Fibroblast of lung (primary cell): ENCODE measurements at regions not wholly inside any gene's neighbourhood (a gene's known extent, or its start where the extent isn't known, plus 50 kb on each side); places are given as distances from the start of the nearest gene placed in this dataset.
A peak's percentile ranks its signal among the peaks of the same experiment; 100 is the strongest.
"Not testable (repeated sequence)": the region's sequence is repeated elsewhere in the genome, so short reads cannot be mapped to it uniquely, and the experiment has no call there.

Source experiments
- DNase-seq, 2 donors: peaks; one replicate each; pipeline versions ENCODE4 v3.0.0 to v3.0.0-alpha.2; 2010; ENCODE audit warnings: low read depth in 2 of 2
- H2AFZ ChIP-seq: 2 replicates; pipeline ENCODE4 v1.5.1; 2012; ENCODE audit warnings: low read length, control low read depth, inconsistent platforms
- H3K27ac ChIP-seq: 2 replicates; pipeline ENCODE4 v1.5.1; 2011; ENCODE audit warnings: low read length, control low read depth; ENCODE audit not compliant: insufficient read depth
- H3K27me3 ChIP-seq: 2 replicates; pipeline ENCODE4 v1.5.1; 2011; ENCODE audit warnings: mild to moderate bottlenecking, low read length; ENCODE audit not compliant: control insufficient read depth, insufficient read depth
- H3K36me3 ChIP-seq: 2 replicates; pipeline ENCODE4 v1.5.1; 2011; ENCODE audit warnings: low read length; ENCODE audit not compliant: control insufficient read depth, insufficient read depth
- H3K4me1 ChIP-seq: 2 replicates; pipeline ENCODE4 v1.5.1; 2011; ENCODE audit warnings: low read length; ENCODE audit not compliant: control insufficient read depth, insufficient read depth; ENCODE audit errors: extremely low read depth
- H3K4me2 ChIP-seq: 2 replicates; pipeline ENCODE4 v1.5.1; 2011; ENCODE audit warnings: low read length, control low read depth; ENCODE audit not compliant: insufficient read depth; ENCODE audit errors: extremely low read depth
- H3K4me3 ChIP-seq, 4 experiments: fragments of 200-600 bp in 1 of 4; sonication (generic) in 1 of 4; replicated peaks in 1 of 4; 2 replicates each; pipeline ENCODE4 v1.5.1; 2011 to 2016; ENCODE audit warnings: low read length in 4 of 4, low read depth in 3 of 4, mild to moderate bottlenecking in 3 of 4, control low read depth in 2 of 4, inconsistent platforms in 1 of 4, mixed read lengths in 1 of 4; ENCODE audit not compliant: insufficient read depth in 1 of 4; ENCODE audit errors: control extremely low read depth in 1 of 4
- H3K79me2 ChIP-seq: 2 replicates; pipeline ENCODE4 v1.5.1; 2012; ENCODE audit warnings: mild to moderate bottlenecking, low read length, inconsistent platforms; ENCODE audit not compliant: control insufficient read depth, insufficient read depth
- H3K9ac ChIP-seq: 2 replicates; pipeline ENCODE4 v1.5.1; 2011; ENCODE audit warnings: mild to moderate bottlenecking, low read length, control low read depth; ENCODE audit not compliant: insufficient read depth
- H3K9me3 ChIP-seq: 2 replicates; pipeline ENCODE4 v1.5.1; 2012; ENCODE audit warnings: low read depth, low read length; ENCODE audit not compliant: control insufficient read depth, insufficient read depth
- H4K20me1 ChIP-seq: 2 replicates; pipeline ENCODE4 v1.5.1; 2011; ENCODE audit warnings: low read length; ENCODE audit not compliant: control insufficient read depth, insufficient read depth; ENCODE audit errors: extremely low read depth
- CTCF ChIP-seq, 2 donors: IDR thresholded peaks in 1 of 2; conservative IDR thresholded peaks in 1 of 2; 1 replicate in 1 of 2; 2 replicates in 1 of 2; pipeline ENCODE4 v1.5.1; 2011 to 2012; ENCODE audit warnings: low read length in 2 of 2, control low read depth in 1 of 2, inconsistent platforms in 1 of 2, low read depth in 1 of 2, mild to moderate bottlenecking in 1 of 2
- EZH2 ChIP-seq: IDR thresholded peaks from 2 replicates; pipeline ENCODE4 v1.5.1; 2012; ENCODE audit warnings: low read length, control low read depth, mild to moderate bottlenecking; ENCODE audit errors: missing control alignments

GRCh38 chr4:164343472-164343976 lies 410.4 kb upstream of the SMIM31 start:
- no peak overlapping the region for H3K4me2 ChIP-seq
- no peak overlapping the region for H3K4me3 ChIP-seq
- no peaks in the 10 kb centered on the region for H4K20me1 ChIP-seq
- no peaks in the 10 kb centered on the region for H3K79me2 ChIP-seq
- DNase-seq, result no peak
- no peak overlapping the region for H3K27ac ChIP-seq
- no peak overlapping the region for H2AFZ ChIP-seq
- H3K36me3 ChIP-seq, result no peaks in the 10 kb centered on the region
- H3K9ac ChIP-seq, result no peak overlapping the region
- TF ChIP-seq EZH2 (no peak), CTCF (conservative IDR thresholded peaks at IDR 0.05 in 1 of 2, IDR thresholded peaks at IDR 0.05 in 1 of 2; ENCODE audit: low read depth in 1 of 2, low read length in 2 of 2) (no peak)
- H3K4me1 ChIP-seq, result no peaks in the 10 kb centered on the region
- no peaks in the 10 kb centered on the region for H3K9me3 ChIP-seq
- no peaks in the 10 kb centered on the region for H3K27me3 ChIP-seq

GRCh38 chr4:164345756-164346155 lies 408.2 kb upstream of the SMIM31 start:
- H3K9me3 ChIP-seq, result no peaks in the 10 kb centered on the region
- no peak overlapping the region for H3K9ac ChIP-seq
- no peaks in the 10 kb centered on the region for H3K36me3 ChIP-seq
- H3K4me3 ChIP-seq, result no peak overlapping the region
- no peaks in the 10 kb centered on the region for H4K20me1 ChIP-seq
- peak; percentile 34 to 43 for DNase-seq
- no peak overlapping the region for H3K27ac ChIP-seq
- no peak overlapping the region for H3K4me2 ChIP-seq
- H3K27me3 ChIP-seq, result no peaks in the 10 kb centered on the region
- TF ChIP-seq EZH2, result no peak
- H3K4me1 ChIP-seq, result no peaks in the 10 kb centered on the region
- no peak overlapping the region for H2AFZ ChIP-seq
- no peaks in the 10 kb centered on the region for H3K79me2 ChIP-seq

- Histone ChIP-seq H3K9ac (no peak overlapping the region), H3K36me3 (no peaks in the 10 kb centered on the region), H3K27me3 (no peaks in the 10 kb centered on the region), H3K27ac (no peak overlapping the region), H3K4me3 (no peak overlapping the region), H3K9me3 (no peaks in the 10 kb centered on the region), H2AFZ (no peak overlapping the region), H4K20me1 (no peaks in the 10 kb centered on the region), H3K79me2 (no peaks in the 10 kb centered on the region), H3K4me1 (no peaks in the 10 kb centered on the region), H3K4me2 (no peak overlapping the region)
- no peak for TF ChIP-seq CTCF (conservative IDR thresholded peaks at IDR 0.05 in 1 of 2, IDR thresholded peaks at IDR 0.05 in 1 of 2; ENCODE audit: low read depth in 1 of 2, low read length in 2 of 2)
- no peak for TF ChIP-seq EZH2
- DNase-seq, result peak; percentile 2 to 55
Measured at GRCh38 chr4:164350061-164350460, 403.9 kb upstream of the SMIM31 start.

GRCh38 chr4:164350716-164351115 lies 403.2 kb upstream of the SMIM31 start:
- not testable (repeated sequence) for H3K4me2 ChIP-seq, H3K4me1 ChIP-seq, H3K4me3 ChIP-seq, H3K27me3 ChIP-seq, H3K79me2 ChIP-seq, H3K9me3 ChIP-seq, H2AFZ ChIP-seq, H3K9ac ChIP-seq, H3K36me3 ChIP-seq, H4K20me1 ChIP-seq, DNase-seq, H3K27ac ChIP-seq
